WERI-Rb-1 (cell line): ENCODE measurements at regions not wholly inside any gene's neighbourhood (a gene's known extent, or its start where the extent isn't known, plus 50 kb on each side); places are given as distances from the start of the nearest gene placed in this dataset.

ENCODE experiments used
- DNase-seq: peaks from one replicate; pipeline ENCODE4 v3.0.0-alpha.2; 2020
- H3K27ac ChIP-seq: fragments of 250-450 bp; sonication (Bioruptor Pico); 2 replicates; pipeline ENCODE4 v1.5.1; 2020; ENCODE audit warnings: mild to moderate bottlenecking, moderate library complexity
- H3K27me3 ChIP-seq: fragments of 250-450 bp; sonication (Bioruptor Pico); 2 replicates; pipeline ENCODE4 v1.5.1; 2021; ENCODE audit warnings: mild to moderate bottlenecking, low read depth, moderate library complexity; ENCODE audit not compliant: insufficient read depth, severe bottlenecking
- H3K36me3 ChIP-seq: fragments of 250-450 bp; sonication (Bioruptor Pico); 2 replicates; pipeline ENCODE4 v1.5.1; 2020; ENCODE audit warnings: mild to moderate bottlenecking, moderate library complexity
- H3K4me3 ChIP-seq: 2 replicates; pipeline ENCODE4 v1.5.1; 2011; ENCODE audit warnings: low read depth, mild to moderate bottlenecking, control low read depth, low read length
- H3K9me3 ChIP-seq: fragments of 250-450 bp; sonication (Bioruptor Pico); 2 replicates; pipeline ENCODE4 v1.5.1; 2021; ENCODE audit warnings: mild to moderate bottlenecking, moderate library complexity; ENCODE audit not compliant: severe bottlenecking
- CTCF ChIP-seq: IDR thresholded peaks from 2 replicates; pipeline ENCODE4 v1.5.1; 2011; ENCODE audit warnings: low read depth, mild to moderate bottlenecking, control low read depth, inconsistent platforms, low read length

GRCh38 chr14:29290441-29290840 is 523.9 kb downstream of the FOXG1 start:
- DNase-seq = no peak
- no peak for TF ChIP-seq CTCF
- no peak overlapping the region for H3K4me3 ChIP-seq
- H3K27me3 ChIP-seq = no peaks in the 10 kb centered on the region
- peaks cover 20% of the 10 kb centered on the region for H3K9me3 ChIP-seq
- no peaks in the 10 kb centered on the region for H3K36me3 ChIP-seq
- no peak overlapping the region for H3K27ac ChIP-seq

- no peak overlapping the region for H3K4me3 ChIP-seq
- no peak overlapping the region for H3K27ac ChIP-seq
- TF ChIP-seq CTCF = no peak
- peaks cover 10% of the 10 kb centered on the region for H3K9me3 ChIP-seq
- H3K27me3 ChIP-seq = no peaks in the 10 kb centered on the region
- DNase-seq = no peak
- no peaks in the 10 kb centered on the region for H3K36me3 ChIP-seq
These were observed 532.8 kb downstream of the FOXG1 start for GRCh38 chr14:29299372-29299771.

GRCh38 chr14:29301571-29301970 is 535.0 kb downstream of the FOXG1 start:
- H3K4me3 ChIP-seq = no peak overlapping the region
- H3K9me3 ChIP-seq = no peaks in the 10 kb centered on the region
- no peaks in the 10 kb centered on the region for H3K36me3 ChIP-seq
- no peak overlapping the region for H3K27ac ChIP-seq
- TF ChIP-seq CTCF = no peak
- no peak for DNase-seq
- H3K27me3 ChIP-seq = no peaks in the 10 kb centered on the region

- DNase-seq = no peak
- H3K27ac ChIP-seq = no peak overlapping the region
- no peaks in the 10 kb centered on the region for H3K27me3 ChIP-seq
- no peaks in the 10 kb centered on the region for H3K36me3 ChIP-seq
- no peak overlapping the region for H3K4me3 ChIP-seq
- no peak for TF ChIP-seq CTCF
- no peaks in the 10 kb centered on the region for H3K9me3 ChIP-seq
These were observed 543.6 kb downstream of the FOXG1 start for GRCh38 chr14:29310210-29310609.

- no peak for DNase-seq
These were observed 544.2 kb downstream of the FOXG1 start for GRCh38 chr14:29310757-29311156.

More at GRCh38 chr14:29310757-29311156, 544.2 kb downstream of the FOXG1 start:
- no peak overlapping the region for H3K4me3 ChIP-seq
- H3K27me3 ChIP-seq = no peaks in the 10 kb centered on the region
- no peak for TF ChIP-seq CTCF
- H3K27ac ChIP-seq = no peak overlapping the region
- no peaks in the 10 kb centered on the region for H3K36me3 ChIP-seq
- H3K9me3 ChIP-seq = no peaks in the 10 kb centered on the region
